IMR-90 (cell line): ENCODE measurements at regions not wholly inside any gene's neighbourhood (a gene's known extent, or its start where the extent isn't known, plus 50 kb on each side); places are given as distances from the start of the nearest gene placed in this dataset.

ENCODE experiments used
- CEBPB ChIP-seq: IDR thresholded peaks from 2 replicates; pipeline ENCODE4 v1.6.1; 2012; ENCODE audit warnings: low read depth, low read length, improper control_type of control experiment
- CHD1 ChIP-seq: IDR thresholded peaks from 2 replicates; pipeline ENCODE4 v1.6.1; 2012; ENCODE audit warnings: low read depth, low read length, improper control_type of control experiment
- CTCF ChIP-seq: conservative IDR thresholded peaks from 2 replicates; pipeline ENCODE4 v1.5.1; 2012; ENCODE audit warnings: mild to moderate bottlenecking, low read depth, low read length, improper control_type of control experiment
- FOS ChIP-seq: fragments of 150-350 bp; IDR thresholded peaks from 2 replicates; pipeline ENCODE4 v1.6.1; 2016; ENCODE audit warnings: low read depth, low read length
- MAFK ChIP-seq: IDR thresholded peaks from 2 replicates; pipeline ENCODE4 v1.6.1; 2012; ENCODE audit warnings: low read depth, low read length, improper control_type of control experiment
- MAZ ChIP-seq: IDR thresholded peaks from 2 replicates; pipeline ENCODE4 v1.6.1; 2012; ENCODE audit warnings: low read depth, mild to moderate bottlenecking, low read length, improper control_type of control experiment, moderate library complexity, borderline replicate concordance
- MXI1 ChIP-seq: IDR thresholded peaks from 2 replicates; pipeline ENCODE4 v1.6.1; 2012; ENCODE audit warnings: low read depth, mild to moderate bottlenecking, low read length, moderate library complexity, borderline replicate concordance
- POLR2A ChIP-seq: IDR thresholded peaks from 2 replicates; pipeline ENCODE4 v1.6.1; 2012; ENCODE audit warnings: mild to moderate bottlenecking, low read depth, low read length
- SMC3 ChIP-seq: fragments of 150-350 bp; IDR thresholded peaks from 2 replicates; pipeline ENCODE4 v1.6.1; 2016; ENCODE audit warnings: low read depth, mild to moderate bottlenecking, antibody characterized with exemption, low read length, moderate library complexity
- USF2 ChIP-seq: fragments of 150-350 bp; IDR thresholded peaks from 2 replicates; pipeline ENCODE4 v1.6.1; 2017; ENCODE audit warnings: mild to moderate bottlenecking, antibody characterized with exemption, low read length, low read depth

- TF ChIP-seq CTCF (no peak), MAFK (no peak), USF2 (no peak), POLR2A (no peak), CHD1 (no peak), SMC3 (no peak), CEBPB (no peak), FOS (no peak), MAZ (no peak), MXI1 (no peak)
Observed at GRCh38 chr1:56377431-56377830, 201.9 kb downstream of the PLPP3 start.
